GM10266 (cell line): ENCODE measurements at regions not wholly inside any gene's neighbourhood (a gene's known extent, or its start where the extent isn't known, plus 50 kb on each side); places are given as distances from the start of the nearest gene placed in this dataset.

Experiments
- DNase-seq: peaks from one replicate; pipeline ENCODE4 v3.0.0; 2012; ENCODE audit errors: extremely low spot score
- CTCF ChIP-seq: IDR thresholded peaks from 2 replicates; pipeline ENCODE4 v1.5.1; 2012; ENCODE audit warnings: mild to moderate bottlenecking, low read depth; ENCODE audit not compliant: control insufficient read depth, insufficient read depth; ENCODE audit errors: missing control alignments

- no peak for DNase-seq
- no peak for TF ChIP-seq CTCF
Observed at GRCh38 chr6:115310156-115310555, 750.5 kb downstream of the FRK start.

- TF ChIP-seq CTCF = no peak
- no peak for DNase-seq
Observed at GRCh38 chr6:115302731-115303130, 758.0 kb downstream of the FRK start.

- no peak for TF ChIP-seq CTCF
Observed at GRCh38 chr6:115287467-115287866, 773.2 kb downstream of the FRK start.

GRCh38 chr6:115276881-115277565, 783.7 kb downstream of the FRK start:
- no peak for TF ChIP-seq CTCF
- no peak for DNase-seq

More at GRCh38 chr6:115287467-115287866, 773.2 kb downstream of the FRK start:
- no peak for DNase-seq

GRCh38 chr6:115272311-115272710, 788.4 kb downstream of the FRK start:
- no peak for DNase-seq
- no peak for TF ChIP-seq CTCF

- no peak for DNase-seq
- TF ChIP-seq CTCF = no peak
Observed at GRCh38 chr6:115271434-115271833, 789.3 kb downstream of the FRK start.

- TF ChIP-seq CTCF = no peak
- no peak for DNase-seq
Observed at GRCh38 chr6:115270953-115271352, 789.7 kb downstream of the FRK start.
